K562 (cell line): ENCODE measurements at regions not wholly inside any gene's neighbourhood (a gene's known extent, or its start where the extent isn't known, plus 50 kb on each side); places are given as distances from the start of the nearest gene placed in this dataset.

Experiments used
- CBFB ChIP-seq: sonication (generic); formaldehyde crosslinking; IDR thresholded peaks from 2 replicates; pipeline ENCODE4 v1.4.0; 2020; ENCODE audit warnings: mild to moderate bottlenecking, missing genetic modification reagents
- FOXK1 ChIP-seq: sonication (generic); formaldehyde crosslinking; IDR thresholded peaks from 2 replicates; pipeline ENCODE4 v1.8.0; 2022; ENCODE audit warnings: missing genetic modification reagents, mild to moderate bottlenecking, borderline replicate concordance
- FUS ChIP-seq: fragments of 200-400 bp; formaldehyde crosslinking; optimal IDR thresholded peaks from 2 replicates; pipeline ENCODE3; 2017; ENCODE audit warnings: low read depth, low read length
- HNRNPK ChIP-seq: fragments of 200-400 bp; formaldehyde crosslinking; IDR thresholded peaks from one replicate; pipeline ENCODE4 v1.6.1; 2018; ENCODE audit warnings: mild to moderate bottlenecking, low read depth, low read length; ENCODE audit not compliant: poor library complexity, severe bottlenecking
- MTA3 ChIP-seq: fragments of 450-650 bp; formaldehyde crosslinking; IDR thresholded peaks from 2 replicates; pipeline ENCODE4 v1.6.1; 2017; ENCODE audit warnings: mild to moderate bottlenecking, borderline replicate concordance
- POLR2AphosphoS2 ChIP-seq: IDR thresholded peaks from 2 replicates; pipeline ENCODE4 v1.6.1; 2012; ENCODE audit warnings: low read length, improper control_type of control experiment
- SRF ChIP-seq, 2 experiments: fragments of 250-450, 450-650 bp in 1 of 2; sonication (Bioruptor Pico) in 1 of 2; sonication (generic) in 1 of 2; formaldehyde crosslinking; IDR thresholded peaks; 2 replicates each; pipeline versions ENCODE4 v1.5.0 to v1.5.1; 2020 to 2022; ENCODE audit warnings: mild to moderate bottlenecking in 1 of 2, missing genetic modification reagents in 1 of 2
- TF ChIP-seq, protein P1 (sequence below): fragments of 250-450 bp; sonication (Bioruptor Pico); IDR thresholded peaks from 2 replicates; pipeline ENCODE4 v1.8.0; 2021; ENCODE audit warnings: moderate library complexity, mild to moderate bottlenecking, inconsistent platforms
- TF ChIP-seq, protein P2 (sequence below): sonication (generic); formaldehyde crosslinking; IDR thresholded peaks from 2 replicates; pipeline ENCODE4 v1.8.1; 2023; ENCODE audit warnings: mild to moderate bottlenecking, missing genetic modification reagents

DNA sequence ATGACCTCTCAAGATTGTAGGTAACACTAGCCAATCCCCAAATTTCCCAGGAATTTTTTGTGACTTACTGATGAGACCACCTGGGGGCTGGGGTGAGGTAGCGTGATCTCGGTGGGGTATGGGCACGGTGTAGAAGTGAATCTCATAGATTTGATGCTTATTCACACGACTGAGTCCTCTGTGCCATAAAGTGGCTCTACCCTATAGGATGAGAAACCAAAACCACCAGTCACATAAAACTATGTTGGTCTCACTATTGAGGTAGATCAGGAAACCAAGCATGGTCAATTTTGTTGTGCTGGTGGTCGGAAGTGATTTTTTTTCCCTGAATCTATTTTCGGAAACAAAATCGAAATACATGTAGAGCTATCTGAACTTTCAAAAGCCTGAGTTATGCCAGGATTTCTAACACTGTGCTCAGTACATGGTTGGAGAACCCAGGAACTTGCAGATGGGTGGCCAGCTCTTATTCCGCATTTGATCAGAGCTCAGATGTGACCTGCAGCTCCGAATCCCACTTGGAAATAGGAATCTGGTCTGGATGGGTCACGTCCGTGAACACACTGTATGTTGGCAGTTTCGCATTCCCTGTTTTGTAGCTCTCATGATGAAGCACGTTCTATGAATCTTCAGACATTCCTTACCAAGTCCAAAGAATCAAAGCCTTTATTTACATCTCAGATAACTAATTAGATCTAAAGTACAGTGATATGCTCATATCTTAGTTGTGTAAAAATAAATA lies 261.5 kb downstream of the KLF6 start:
- no peak for TF ChIP-seq FUS
- no peak for TF ChIP-seq FOXK1 (CRISPR knock-in tag)
- TF ChIP-seq SRF (CRISPR knock-in tag; IDR thresholded peaks at IDR 0.05) = no peak
- TF ChIP-seq POLR2AphosphoS2 = no peak
- TF ChIP-seq HNRNPK = no peak
- TF ChIP-seq, protein P1, sequence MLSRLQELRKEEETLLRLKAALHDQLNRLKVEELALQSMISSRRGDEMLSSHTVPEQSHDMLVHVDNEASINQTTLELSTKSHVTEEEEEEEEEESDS = no peak
- no peak for TF ChIP-seq CBFB (CRISPR knock-in tag)
- TF ChIP-seq MTA3 = no peak
- TF ChIP-seq, protein P2, sequence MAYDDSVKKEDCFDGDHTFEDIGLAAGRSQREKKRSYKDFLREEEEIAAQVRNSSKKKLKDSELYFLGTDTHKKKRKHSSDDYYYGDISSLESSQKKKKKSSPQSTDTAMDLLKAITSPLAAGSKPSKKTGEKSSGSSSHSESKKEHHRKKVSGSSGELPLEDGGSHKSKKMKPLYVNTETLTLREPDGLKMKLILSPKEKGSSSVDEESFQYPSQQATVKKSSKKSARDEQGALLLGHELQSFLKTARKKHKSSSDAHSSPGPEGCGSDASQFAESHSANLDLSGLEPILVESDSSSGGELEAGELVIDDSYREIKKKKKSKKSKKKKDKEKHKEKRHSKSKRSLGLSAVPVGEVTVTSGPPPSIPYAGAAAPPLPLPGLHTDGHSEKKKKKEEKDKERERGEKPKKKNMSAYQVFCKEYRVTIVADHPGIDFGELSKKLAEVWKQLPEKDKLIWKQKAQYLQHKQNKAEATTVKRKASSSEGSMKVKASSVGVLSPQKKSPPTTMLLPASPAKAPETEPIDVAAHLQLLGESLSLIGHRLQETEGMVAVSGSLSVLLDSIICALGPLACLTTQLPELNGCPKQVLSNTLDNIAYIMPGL (CRISPR knock-in tag) = no peak
